ENCODE measurements at regions not wholly inside any gene's neighbourhood (a gene's known extent, or its start where the extent isn't known, plus 50 kb on each side); places are given as distances from the start of the nearest gene placed in this dataset.

DNA sequence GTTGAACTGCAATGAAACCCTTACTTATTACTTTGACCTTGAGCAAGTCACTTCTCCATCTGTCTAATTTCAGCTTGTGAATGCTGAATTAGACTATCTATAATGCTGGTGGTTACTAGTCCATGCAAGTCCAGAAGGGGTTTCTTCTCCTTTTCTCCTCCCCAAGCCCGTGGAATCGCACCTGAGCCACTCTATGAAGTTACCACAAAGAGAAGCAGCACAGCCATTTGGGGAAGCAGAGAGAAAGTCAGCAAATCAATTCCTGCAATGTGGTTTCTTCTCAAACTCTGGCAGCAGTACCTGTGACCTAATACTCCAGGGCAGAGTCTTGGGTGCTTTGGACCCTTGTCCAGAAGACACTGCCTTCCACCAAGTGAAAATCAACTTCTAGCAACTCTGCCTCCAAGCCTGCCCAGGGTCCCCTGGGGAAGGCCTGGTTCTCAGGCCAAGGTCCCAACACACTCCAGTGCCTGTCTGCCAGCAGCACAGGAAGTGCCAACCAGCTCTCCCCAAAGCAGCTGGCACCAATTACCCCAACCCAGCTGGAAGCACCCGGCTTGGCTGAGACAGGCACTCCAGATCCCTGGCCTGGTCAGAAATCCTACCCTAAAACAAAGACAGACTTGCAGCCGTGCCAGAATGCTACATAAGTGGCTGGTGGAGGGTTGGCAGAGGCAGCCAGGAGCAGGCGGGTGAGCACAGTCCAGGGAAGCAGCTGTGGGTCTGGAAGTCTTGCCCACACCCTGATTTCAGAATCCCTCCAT, 200.3 kb downstream of the LSM5 start:
- no peak overlapping the region for H2AFZ ChIP-seq (ENCODE audit: low read length)
- H3K36me3 ChIP-seq (ENCODE audit: insufficient read depth, low read length), result no peaks in the 10 kb centered on the region
- H3F3A ChIP-seq (ENCODE audit: low read depth), result no peaks in the 10 kb centered on the region
- H3K79me2 ChIP-seq (ENCODE audit: insufficient read depth, low read length), result no peaks in the 10 kb centered on the region
- no peak overlapping the region for H3K9ac ChIP-seq (ENCODE audit: low read depth, low read length, poor library complexity, severe bottlenecking)
- no peaks in the 10 kb centered on the region for H3K9me3 ChIP-seq (ENCODE audit: insufficient read depth, low read depth, low read length)
- no peak for TF ChIP-seq EZH2phosphoT487 (IDR thresholded peaks at IDR 0.05; ENCODE audit: borderline replicate concordance)
- TF ChIP-seq, protein P1, sequence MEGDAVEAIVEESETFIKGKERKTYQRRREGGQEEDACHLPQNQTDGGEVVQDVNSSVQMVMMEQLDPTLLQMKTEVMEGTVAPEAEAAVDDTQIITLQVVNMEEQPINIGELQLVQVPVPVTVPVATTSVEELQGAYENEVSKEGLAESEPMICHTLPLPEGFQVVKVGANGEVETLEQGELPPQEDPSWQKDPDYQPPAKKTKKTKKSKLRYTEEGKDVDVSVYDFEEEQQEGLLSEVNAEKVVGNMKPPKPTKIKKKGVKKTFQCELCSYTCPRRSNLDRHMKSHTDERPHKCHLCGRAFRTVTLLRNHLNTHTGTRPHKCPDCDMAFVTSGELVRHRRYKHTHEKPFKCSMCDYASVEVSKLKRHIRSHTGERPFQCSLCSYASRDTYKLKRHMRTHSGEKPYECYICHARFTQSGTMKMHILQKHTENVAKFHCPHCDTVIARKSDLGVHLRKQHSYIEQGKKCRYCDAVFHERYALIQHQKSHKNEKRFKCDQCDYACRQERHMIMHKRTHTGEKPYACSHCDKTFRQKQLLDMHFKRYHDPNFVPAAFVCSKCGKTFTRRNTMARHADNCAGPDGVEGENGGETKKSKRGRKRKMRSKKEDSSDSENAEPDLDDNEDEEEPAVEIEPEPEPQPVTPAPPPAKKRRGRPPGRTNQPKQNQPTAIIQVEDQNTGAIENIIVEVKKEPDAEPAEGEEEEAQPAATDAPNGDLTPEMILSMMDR (conservative IDR thresholded peaks at IDR 0.05; ENCODE audit: low read length), result no peak
- no peaks in the 10 kb centered on the region for H3K4me1 ChIP-seq (ENCODE audit: insufficient read depth, low read length, poor library complexity, severe bottlenecking)
- no peaks in the 10 kb centered on the region for H4K20me1 ChIP-seq (ENCODE audit: insufficient read depth, low read length, poor library complexity, severe bottlenecking)
- H3K4me2 ChIP-seq (ENCODE audit: low read depth, low read length, poor library complexity, severe bottlenecking), result no peak overlapping the region
- H3K4me3 ChIP-seq (ENCODE audit: low read length, poor library complexity, severe bottlenecking), result no peak overlapping the region
- no peaks in the 10 kb centered on the region for H3K27me3 ChIP-seq (ENCODE audit: insufficient read depth, low read length, poor library complexity, severe bottlenecking)
- H3K9me2 ChIP-seq (replicated peaks; ENCODE audit: low read depth, low read length), result no peaks in the 10 kb centered on the region

- Histone ChIP-seq H2AFZ (ENCODE audit: low read length) (no peak overlapping the region), H3K9me2 (replicated peaks; ENCODE audit: low read depth, low read length) (no peaks in the 10 kb centered on the region), H3K4me1 (ENCODE audit: insufficient read depth, low read length, poor library complexity, severe bottlenecking) (no peaks in the 10 kb centered on the region), H3F3A (ENCODE audit: low read depth) (no peaks in the 10 kb centered on the region), H3K36me3 (ENCODE audit: insufficient read depth, low read length) (no peaks in the 10 kb centered on the region), H3K4me2 (ENCODE audit: low read depth, low read length, poor library complexity, severe bottlenecking) (no peak overlapping the region), H3K4me3 (ENCODE audit: low read length, poor library complexity, severe bottlenecking) (no peak overlapping the region), H3K9me3 (ENCODE audit: insufficient read depth, low read depth, low read length) (no peaks in the 10 kb centered on the region), H3K79me2 (ENCODE audit: insufficient read depth, low read length) (no peaks in the 10 kb centered on the region), H3K9ac (ENCODE audit: low read depth, low read length, poor library complexity, severe bottlenecking) (no peak overlapping the region), H3K27me3 (ENCODE audit: insufficient read depth, low read length, poor library complexity, severe bottlenecking) (no peaks in the 10 kb centered on the region), H4K20me1 (ENCODE audit: insufficient read depth, low read length, poor library complexity, severe bottlenecking) (no peaks in the 10 kb centered on the region)
- TF ChIP-seq, protein P1 (conservative IDR thresholded peaks at IDR 0.05; ENCODE audit: low read length), result no peak
- no peak for TF ChIP-seq EZH2phosphoT487 (IDR thresholded peaks at IDR 0.05; ENCODE audit: borderline replicate concordance)
These were observed 204.5 kb downstream of the LSM5 start for GRCh38 chr7:32285698-32286097.

DNA sequence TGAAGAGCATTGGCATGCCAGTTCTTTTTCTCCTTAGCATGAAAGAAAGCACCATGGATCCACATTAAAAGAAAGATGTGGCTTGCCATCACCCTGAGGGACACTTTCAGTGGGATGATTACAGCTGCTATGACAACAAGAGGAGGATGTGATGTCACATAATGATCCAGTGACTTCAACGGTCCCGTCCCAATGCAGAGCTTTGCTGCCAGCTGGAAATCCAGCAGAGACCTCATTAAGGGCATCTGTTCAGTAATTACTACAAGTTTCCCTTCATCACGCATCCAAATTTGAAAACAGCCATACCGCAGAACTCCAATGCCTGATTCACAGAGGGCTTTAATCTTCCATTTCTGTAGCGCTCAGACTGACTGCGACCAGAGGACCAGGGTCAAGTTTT, 206.6 kb downstream of the LSM5 start:
- Histone ChIP-seq H3K4me1 (ENCODE audit: insufficient read depth, low read length, poor library complexity, severe bottlenecking) (no peaks in the 10 kb centered on the region), H3F3A (ENCODE audit: low read depth) (no peaks in the 10 kb centered on the region), H3K79me2 (ENCODE audit: insufficient read depth, low read length) (no peaks in the 10 kb centered on the region), H3K4me3 (ENCODE audit: low read length, poor library complexity, severe bottlenecking) (no peak overlapping the region), H3K36me3 (ENCODE audit: insufficient read depth, low read length) (no peaks in the 10 kb centered on the region), H3K9me3 (ENCODE audit: insufficient read depth, low read depth, low read length) (no peaks in the 10 kb centered on the region), H3K27me3 (ENCODE audit: insufficient read depth, low read length, poor library complexity, severe bottlenecking) (no peaks in the 10 kb centered on the region), H3K9ac (ENCODE audit: low read depth, low read length, poor library complexity, severe bottlenecking) (no peak overlapping the region), H3K4me2 (ENCODE audit: low read depth, low read length, poor library complexity, severe bottlenecking) (no peak overlapping the region), H3K9me2 (replicated peaks; ENCODE audit: low read depth, low read length) (no peaks in the 10 kb centered on the region), H2AFZ (ENCODE audit: low read length) (no peak overlapping the region), H4K20me1 (ENCODE audit: insufficient read depth, low read length, poor library complexity, severe bottlenecking) (no peaks in the 10 kb centered on the region)
- TF ChIP-seq EZH2phosphoT487 (IDR thresholded peaks at IDR 0.05; ENCODE audit: borderline replicate concordance), result no peak
- TF ChIP-seq, protein P1 (conservative IDR thresholded peaks at IDR 0.05; ENCODE audit: low read length), result no peak

Data from Loucy (cell line).